Putamen (tissue), 1 donor: ENCODE measurements at regions not wholly inside any gene's neighbourhood (a gene's known extent, or its start where the extent isn't known, plus 50 kb on each side); places are given as distances from the start of the nearest gene placed in this dataset.
"Not testable (repeated sequence)": the region's sequence is repeated elsewhere in the genome, so short reads cannot be mapped to it uniquely, and the experiment has no call there.

Experiments
- DNase-seq: peaks from one replicate; pipeline ENCODE4 v3.0.0-alpha.2; 2016; ENCODE audit warnings: low spot score

- DNase-seq = not testable (repeated sequence)
Measured at GRCh38 chr4:102397056-102397455, 51.8 kb upstream of the SLC39A8 start.

- DNase-seq = no peak
Measured at GRCh38 chr4:102399021-102399420, 53.7 kb upstream of the SLC39A8 start.

- DNase-seq = no peak
Measured at GRCh38 chr4:102400898-102401297, 55.6 kb upstream of the SLC39A8 start.

GRCh38 chr4:102402223-102402622 lies 56.9 kb upstream of the SLC39A8 start:
- no peak for DNase-seq

GRCh38 chr4:102403116-102403515 lies 57.8 kb upstream of the SLC39A8 start:
- DNase-seq = no peak

GRCh38 chr4:102404431-102404969 lies 59.2 kb upstream of the SLC39A8 start:
- DNase-seq = no peak

- no peak for DNase-seq
Measured at GRCh38 chr4:102405821-102406401, 60.6 kb upstream of the SLC39A8 start.

- not testable (repeated sequence) for DNase-seq
Measured at GRCh38 chr4:102410884-102411283, 65.6 kb upstream of the SLC39A8 start.

- no peak for DNase-seq
Measured at GRCh38 chr4:102411408-102411807, 66.1 kb upstream of the SLC39A8 start.

GRCh38 chr4:102416765-102417164 lies 71.5 kb upstream of the SLC39A8 start:
- DNase-seq = no peak

- DNase-seq = no peak
Measured at GRCh38 chr4:102420563-102421398, 75.5 kb upstream of the SLC39A8 start.

- DNase-seq = no peak
Measured at GRCh38 chr4:102422843-102423242, 77.6 kb upstream of the SLC39A8 start.

GRCh38 chr4:102423375-102423774 lies 77.8 kb upstream of the NFKB1 start:
- no peak for DNase-seq

GRCh38 chr4:102427371-102427998 lies 73.7 kb upstream of the NFKB1 start:
- DNase-seq = no peak

- no peak for DNase-seq
Measured at GRCh38 chr4:102428122-102428521, 73.0 kb upstream of the NFKB1 start.

GRCh38 chr4:102429553-102429952 lies 71.6 kb upstream of the NFKB1 start:
- no peak for DNase-seq

GRCh38 chr4:102430461-102430910 lies 70.7 kb upstream of the NFKB1 start:
- peak; percentile 22 for DNase-seq

GRCh38 chr4:102431608-102431961 lies 69.6 kb upstream of the NFKB1 start:
- no peak for DNase-seq

- no peak for DNase-seq
Measured at GRCh38 chr4:102437111-102437510, 64.0 kb upstream of the NFKB1 start.

- no peak for DNase-seq
Measured at GRCh38 chr4:102438396-102439235, 62.5 kb upstream of the NFKB1 start.

GRCh38 chr4:102439236-102439614 lies 61.9 kb upstream of the NFKB1 start:
- peak; percentile 11 for DNase-seq

- no peak for DNase-seq
Measured at GRCh38 chr4:102439812-102440211, 61.3 kb upstream of the NFKB1 start.
